Upper lobe of left lung (tissue), 4 donors: ENCODE measurements at regions not wholly inside any gene's neighbourhood (a gene's known extent, or its start where the extent isn't known, plus 50 kb on each side); places are given as distances from the start of the nearest gene placed in this dataset.

Experiments
- POLR2A ChIP-seq, 4 donors: fragments of 450-650 bp; IDR thresholded peaks; one replicate each; pipeline ENCODE4 v1.5.1; 2016 to 2017; ENCODE audit warnings: antibody characterized with exemption in 4 of 4, mild to moderate bottlenecking in 2 of 4
- POLR2AphosphoS5 ChIP-seq, 2 donors: sonication (generic); formaldehyde crosslinking; IDR thresholded peaks; one replicate each; pipeline ENCODE4 v1.5.1; 2017; ENCODE audit warnings: antibody characterized with exemption in 2 of 2
- TF ChIP-seq, protein P1 (sequence below), 6 experiments: fragments of 450-650 bp in 4 of 6; fragments of 200-600 bp in 2 of 6; sonication (generic) in 2 of 6; IDR thresholded peaks; one replicate each; pipeline ENCODE4 v1.5.1; 2016 to 2019; ENCODE audit warnings: antibody characterized with exemption in 6 of 6

DNA sequence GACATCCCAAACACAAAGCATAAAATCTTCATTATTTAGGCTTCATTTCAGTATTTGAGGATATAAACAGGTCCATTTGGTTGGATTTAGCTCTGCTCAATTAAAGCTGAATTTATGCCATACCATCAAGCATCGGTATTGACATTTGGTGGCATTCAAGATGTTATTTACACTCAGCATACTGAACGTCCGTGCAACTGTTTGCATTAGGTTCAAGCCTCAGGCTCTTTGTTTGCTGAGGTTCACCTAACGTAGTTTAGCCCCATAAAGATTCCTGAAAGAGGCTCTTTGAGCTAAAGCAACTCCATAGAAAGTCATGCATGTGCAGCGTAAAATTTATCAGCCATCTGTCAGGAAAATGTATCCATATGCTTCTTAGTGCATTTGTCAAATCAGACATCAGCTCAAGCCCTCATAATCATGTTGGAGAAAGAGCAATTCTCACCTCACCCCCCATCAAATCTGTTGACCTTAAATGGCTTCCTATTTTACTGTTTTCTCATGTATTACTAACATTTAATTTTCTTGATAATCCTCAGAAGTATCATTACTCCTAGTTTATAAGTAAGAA is 366.9 kb downstream of the EPHA4 start:
- no peak for TF ChIP-seq POLR2AphosphoS5 (IDR thresholded peaks at IDR 0.05)
- TF ChIP-seq, protein P1, sequence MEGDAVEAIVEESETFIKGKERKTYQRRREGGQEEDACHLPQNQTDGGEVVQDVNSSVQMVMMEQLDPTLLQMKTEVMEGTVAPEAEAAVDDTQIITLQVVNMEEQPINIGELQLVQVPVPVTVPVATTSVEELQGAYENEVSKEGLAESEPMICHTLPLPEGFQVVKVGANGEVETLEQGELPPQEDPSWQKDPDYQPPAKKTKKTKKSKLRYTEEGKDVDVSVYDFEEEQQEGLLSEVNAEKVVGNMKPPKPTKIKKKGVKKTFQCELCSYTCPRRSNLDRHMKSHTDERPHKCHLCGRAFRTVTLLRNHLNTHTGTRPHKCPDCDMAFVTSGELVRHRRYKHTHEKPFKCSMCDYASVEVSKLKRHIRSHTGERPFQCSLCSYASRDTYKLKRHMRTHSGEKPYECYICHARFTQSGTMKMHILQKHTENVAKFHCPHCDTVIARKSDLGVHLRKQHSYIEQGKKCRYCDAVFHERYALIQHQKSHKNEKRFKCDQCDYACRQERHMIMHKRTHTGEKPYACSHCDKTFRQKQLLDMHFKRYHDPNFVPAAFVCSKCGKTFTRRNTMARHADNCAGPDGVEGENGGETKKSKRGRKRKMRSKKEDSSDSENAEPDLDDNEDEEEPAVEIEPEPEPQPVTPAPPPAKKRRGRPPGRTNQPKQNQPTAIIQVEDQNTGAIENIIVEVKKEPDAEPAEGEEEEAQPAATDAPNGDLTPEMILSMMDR (IDR thresholded peaks at IDR 0.05), result no peak
- no peak for TF ChIP-seq POLR2A (IDR thresholded peaks at IDR 0.05)
